ENCODE measurements at regions not wholly inside any gene's neighbourhood (a gene's known extent, or its start where the extent isn't known, plus 50 kb on each side); places are given as distances from the start of the nearest gene placed in this dataset.

DNA sequence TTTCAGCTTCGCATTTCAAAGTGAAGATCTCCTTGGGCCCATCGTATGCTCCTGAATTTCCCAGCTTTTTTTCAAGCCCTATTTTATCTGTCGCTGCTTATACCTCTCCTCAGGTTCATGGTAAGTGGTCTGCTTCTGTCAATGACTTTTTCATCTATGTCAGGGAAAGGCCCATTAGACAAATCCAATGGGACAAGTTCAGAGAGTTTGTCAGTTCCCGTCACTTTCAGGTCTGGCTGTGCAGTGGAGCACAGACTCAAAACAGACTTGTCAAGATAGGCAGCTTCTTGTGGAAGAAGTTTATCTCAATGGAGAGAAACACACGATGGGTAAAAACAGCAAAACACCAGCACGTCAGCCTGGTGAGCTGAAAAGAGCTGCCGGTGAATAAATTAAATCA, 100.9 kb upstream of the KLF7 start:
- H3K4me2 ChIP-seq (ENCODE audit: low read length), result no peak overlapping the region
- H3K4me3 ChIP-seq (replicated peaks in 1 of 2; ENCODE audit: low read depth in 1 of 2, low read length in 2 of 2), result no peak overlapping the region
- H3K9me2 ChIP-seq (ENCODE audit: insufficient read depth), result no peaks in the 10 kb centered on the region
- no TSS peak for BruUV-seq (replicated peaks)
- no peak overlapping the region for H3K27ac ChIP-seq (ENCODE audit: low read depth, low read length)
- DNase-seq (ENCODE audit: low read depth, low spot score), result no peak
- TF ChIP-seq, protein P1, sequence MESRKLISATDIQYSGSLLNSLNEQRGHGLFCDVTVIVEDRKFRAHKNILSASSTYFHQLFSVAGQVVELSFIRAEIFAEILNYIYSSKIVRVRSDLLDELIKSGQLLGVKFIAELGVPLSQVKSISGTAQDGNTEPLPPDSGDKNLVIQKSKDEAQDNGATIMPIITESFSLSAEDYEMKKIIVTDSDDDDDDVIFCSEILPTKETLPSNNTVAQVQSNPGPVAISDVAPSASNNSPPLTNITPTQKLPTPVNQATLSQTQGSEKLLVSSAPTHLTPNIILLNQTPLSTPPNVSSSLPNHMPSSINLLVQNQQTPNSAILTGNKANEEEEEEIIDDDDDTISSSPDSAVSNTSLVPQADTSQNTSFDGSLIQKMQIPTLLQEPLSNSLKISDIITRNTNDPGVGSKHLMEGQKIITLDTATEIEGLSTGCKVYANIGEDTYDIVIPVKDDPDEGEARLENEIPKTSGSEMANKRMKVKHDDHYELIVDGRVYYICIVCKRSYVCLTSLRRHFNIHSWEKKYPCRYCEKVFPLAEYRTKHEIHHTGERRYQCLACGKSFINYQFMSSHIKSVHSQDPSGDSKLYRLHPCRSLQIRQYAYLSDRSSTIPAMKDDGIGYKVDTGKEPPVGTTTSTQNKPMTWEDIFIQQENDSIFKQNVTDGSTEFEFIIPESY (IDR thresholded peaks at IDR 0.05; ENCODE audit: extremely low read depth, insufficient replicate concordance, low read length), result no peak
- H3K9me3 ChIP-seq (ENCODE audit: control insufficient read depth in 1 of 2, insufficient read depth in 1 of 2, low read depth in 1 of 2, low read length in 2 of 2), result no peaks in the 10 kb centered on the region
- POLR2A ChIA-PET, result no interaction called here
- RAD21 ChIA-PET (ENCODE audit: low non-redundant PET in 1 of 2, low total read pairs in 2 of 2, uncharacterized antibody in 2 of 2, unreplicated experiment in 2 of 2), result no interaction called here
- ATAC-seq, result no peak
- no peak overlapping the region for H2AFZ ChIP-seq (ENCODE audit: low read depth, low read length, poor library complexity, severe bottlenecking)
- H3K9ac ChIP-seq (ENCODE audit: low read length), result no peak overlapping the region
- H4K20me1 ChIP-seq (ENCODE audit: insufficient read depth), result no peaks in the 10 kb centered on the region
- H3K79me2 ChIP-seq (ENCODE audit: insufficient read depth, low read length), result no peaks in the 10 kb centered on the region
- intact Hi-C loops (cut with micrococcal nuclease), result no loop called here
- no peaks in the 10 kb centered on the region for H3K4me1 ChIP-seq (ENCODE audit: control insufficient read depth in 1 of 2, insufficient read depth in 2 of 2, low read length in 2 of 2)
- no peaks in the 10 kb centered on the region for H3K36me3 ChIP-seq (ENCODE audit: control insufficient read depth in 1 of 2, insufficient read depth in 2 of 2, low read length in 2 of 2)
- CTCF ChIA-PET, result no interaction called here
- H3K27me3 ChIP-seq (ENCODE audit: insufficient read depth, low read length), result no peaks in the 10 kb centered on the region

DNA sequence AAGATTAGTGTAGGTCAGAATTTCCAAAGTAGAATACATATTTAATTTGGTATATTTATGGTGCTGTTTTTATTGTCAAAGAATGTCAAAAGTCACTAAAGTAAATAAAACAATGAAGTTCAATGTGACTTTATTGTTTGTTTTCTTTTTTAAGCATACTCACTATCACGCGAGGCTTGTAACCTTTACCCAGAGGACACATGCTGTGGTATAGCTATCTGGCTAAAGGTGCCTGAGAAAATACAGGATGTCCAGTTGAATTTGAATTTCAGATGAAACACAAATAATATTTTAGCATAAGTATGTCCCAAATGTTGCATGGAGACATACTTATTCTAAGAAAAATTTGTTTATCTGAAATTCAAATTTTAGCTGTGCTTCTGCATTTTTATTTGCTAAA, 103.3 kb upstream of the KLF7 start:
- no peak overlapping the region for H3K27ac ChIP-seq (ENCODE audit: low read depth, low read length)
- ATAC-seq, result no peak
- RAD21 ChIA-PET (ENCODE audit: low non-redundant PET in 1 of 2, low total read pairs in 2 of 2, uncharacterized antibody in 2 of 2, unreplicated experiment in 2 of 2), result no interaction called here

More for the DNA sequence above, 103.3 kb upstream of the KLF7 start:
- no peaks in the 10 kb centered on the region for H3K9me3 ChIP-seq (ENCODE audit: control insufficient read depth in 1 of 2, insufficient read depth in 1 of 2, low read depth in 1 of 2, low read length in 2 of 2)
- H3K9me2 ChIP-seq (ENCODE audit: insufficient read depth), result no peaks in the 10 kb centered on the region
- no peaks in the 10 kb centered on the region for H3K27me3 ChIP-seq (ENCODE audit: insufficient read depth, low read length)
- no peak overlapping the region for H3K4me3 ChIP-seq (replicated peaks in 1 of 2; ENCODE audit: low read depth in 1 of 2, low read length in 2 of 2)
- BruUV-seq (replicated peaks), result no TSS peak
- no peak overlapping the region for H2AFZ ChIP-seq (ENCODE audit: low read depth, low read length, poor library complexity, severe bottlenecking)
- no peak overlapping the region for H3K9ac ChIP-seq (ENCODE audit: low read length)
- ChIA-PET POLR2A (no interaction called here), CTCF (no interaction called here)
- intact Hi-C loops (cut with micrococcal nuclease), result no loop called here
- TF ChIP-seq, protein P2, sequence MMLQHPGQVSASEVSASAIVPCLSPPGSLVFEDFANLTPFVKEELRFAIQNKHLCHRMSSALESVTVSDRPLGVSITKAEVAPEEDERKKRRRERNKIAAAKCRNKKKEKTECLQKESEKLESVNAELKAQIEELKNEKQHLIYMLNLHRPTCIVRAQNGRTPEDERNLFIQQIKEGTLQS (IDR thresholded peaks at IDR 0.05), result no peak
- TF ChIP-seq, protein P1 (IDR thresholded peaks at IDR 0.05; ENCODE audit: extremely low read depth, insufficient replicate concordance, low read length), result no peak
- H4K20me1 ChIP-seq (ENCODE audit: insufficient read depth), result no peaks in the 10 kb centered on the region
- H3K36me3 ChIP-seq (ENCODE audit: control insufficient read depth in 1 of 2, insufficient read depth in 2 of 2, low read length in 2 of 2), result no peaks in the 10 kb centered on the region
- no peaks in the 10 kb centered on the region for H3K4me1 ChIP-seq (ENCODE audit: control insufficient read depth in 1 of 2, insufficient read depth in 2 of 2, low read length in 2 of 2)
- H3K79me2 ChIP-seq (ENCODE audit: insufficient read depth, low read length), result no peaks in the 10 kb centered on the region
- no peak for DNase-seq (ENCODE audit: low read depth, low spot score)
- H3K4me2 ChIP-seq (ENCODE audit: low read length), result no peak overlapping the region
